Mesenchymal stem cell (in vitro differentiated cells and primary cell): ENCODE measurements at regions not wholly inside any gene's neighbourhood (a gene's known extent, or its start where the extent isn't known, plus 50 kb on each side); places are given as distances from the start of the nearest gene placed in this dataset.

Source experiments
- DNase-seq: peaks from one replicate; pipeline ENCODE4 v3.0.0-alpha.2; 2013
- H2AFZ ChIP-seq: one replicate; pipeline ENCODE4 v1.6.1; 2013; ENCODE audit warnings: low read depth, mild to moderate bottlenecking, control low read depth, inconsistent platforms, low read length, moderate library complexity
- H2AK5ac ChIP-seq: 2 replicates; pipeline ENCODE4 v1.6.1; 2013; ENCODE audit warnings: low read length, moderate library complexity, mild to moderate bottlenecking, inconsistent platforms; ENCODE audit not compliant: severe bottlenecking
- H2BK120ac ChIP-seq: one replicate; pipeline ENCODE4 v1.6.1; 2013; ENCODE audit warnings: low read depth, mild to moderate bottlenecking, inconsistent platforms, low read length, moderate library complexity
- H2BK12ac ChIP-seq, 2 experiments: one replicate each; pipeline ENCODE4 v1.6.1; 2013; ENCODE audit warnings: inconsistent platforms in 2 of 2, low read length in 2 of 2, mild to moderate bottlenecking in 2 of 2, moderate library complexity in 2 of 2, control low read depth in 1 of 2
- H2BK15ac ChIP-seq: one replicate; pipeline ENCODE4 v1.6.1; 2013; ENCODE audit warnings: mild to moderate bottlenecking, low read depth, inconsistent platforms; ENCODE audit not compliant: poor library complexity, severe bottlenecking
- H2BK5ac ChIP-seq: 2 replicates; pipeline ENCODE4 v1.6.1; 2013; ENCODE audit warnings: low read depth, mild to moderate bottlenecking, low read length, control low read depth, inconsistent platforms; ENCODE audit not compliant: poor library complexity, severe bottlenecking
- H3K14ac ChIP-seq, 2 experiments: one replicate each; pipeline ENCODE4 v1.6.1; 2013; ENCODE audit warnings: inconsistent platforms in 2 of 2, low read length in 2 of 2, control low read depth in 1 of 2, mild to moderate bottlenecking in 1 of 2, moderate library complexity in 1 of 2
- H3K18ac ChIP-seq, 2 experiments: one replicate each; pipeline ENCODE4 v1.6.1; 2013; ENCODE audit warnings: inconsistent platforms in 2 of 2, low read length in 2 of 2, control low read depth in 1 of 2, low read depth in 1 of 2, mild to moderate bottlenecking in 1 of 2
- H3K23ac ChIP-seq, 2 experiments: one replicate each; pipeline ENCODE4 v1.6.1; 2013; ENCODE audit warnings: inconsistent platforms in 2 of 2, low read length in 2 of 2, mild to moderate bottlenecking in 2 of 2, moderate library complexity in 2 of 2, control low read depth in 1 of 2
- H3K27ac ChIP-seq: 2 replicates; pipeline ENCODE4 v1.5.1; 2013; ENCODE audit warnings: mild to moderate bottlenecking, moderate library complexity, low read length, control low read depth, inconsistent platforms; ENCODE audit not compliant: poor library complexity, severe bottlenecking
- H3K27me3 ChIP-seq, 2 experiments: 2 replicates each; pipeline versions ENCODE4 v1.6.1 to v1.7.0; 2013; ENCODE audit warnings: low read length in 2 of 2, mild to moderate bottlenecking in 2 of 2, moderate library complexity in 2 of 2, control low read depth in 1 of 2, inconsistent platforms in 1 of 2; ENCODE audit not compliant: control insufficient read depth in 1 of 2, insufficient read depth in 1 of 2
- H3K36me3 ChIP-seq, 2 experiments: 2 replicates each; pipeline versions ENCODE4 v1.6.1 to v1.7.0; 2013; ENCODE audit warnings: low read length in 2 of 2, control low read depth in 1 of 2, inconsistent platforms in 1 of 2, low read depth in 1 of 2, mild to moderate bottlenecking in 1 of 2; ENCODE audit not compliant: insufficient read depth in 2 of 2, control insufficient read depth in 1 of 2
- H3K4ac ChIP-seq, 2 experiments: one replicate each; pipeline ENCODE4 v1.6.1; 2013; ENCODE audit warnings: inconsistent platforms in 2 of 2, low read length in 2 of 2, mild to moderate bottlenecking in 2 of 2, moderate library complexity in 2 of 2, control low read depth in 1 of 2, low read depth in 1 of 2
- H3K4me1 ChIP-seq: 2 replicates; pipeline ENCODE4 v1.6.1; 2013; ENCODE audit warnings: low read depth, low read length, control low read depth; ENCODE audit not compliant: control insufficient read depth, insufficient read depth
- H3K4me2 ChIP-seq: 2 replicates; pipeline ENCODE4 v1.6.1; 2013; ENCODE audit warnings: low read length, mild to moderate bottlenecking, inconsistent platforms; ENCODE audit not compliant: poor library complexity, severe bottlenecking
- H3K4me3 ChIP-seq, 2 experiments: 2 replicates each; pipeline versions ENCODE4 v1.5.1 to v1.7.0; 2013; ENCODE audit warnings: low read length in 2 of 2, mild to moderate bottlenecking in 2 of 2, control low read depth in 1 of 2, low read depth in 1 of 2; ENCODE audit not compliant: insufficient read depth in 1 of 2
- H3K79me1 ChIP-seq: replicated peaks from 2 replicates; pipeline ENCODE4 v1.6.1; 2013; ENCODE audit warnings: mild to moderate bottlenecking, control low read depth, low read length, inconsistent platforms; ENCODE audit not compliant: poor library complexity, severe bottlenecking
- H3K9ac ChIP-seq: 2 replicates; pipeline ENCODE4 v1.7.0; 2013; ENCODE audit warnings: mild to moderate bottlenecking, low read length, moderate library complexity
- H3K9me3 ChIP-seq: 2 replicates; pipeline ENCODE4 v1.7.0; 2013; ENCODE audit warnings: mild to moderate bottlenecking, low read length; ENCODE audit not compliant: control insufficient read depth
- H4K8ac ChIP-seq: one replicate; pipeline ENCODE4 v1.6.1; 2013; ENCODE audit warnings: inconsistent platforms, mild to moderate bottlenecking, low read length, moderate library complexity
- H4K91ac ChIP-seq: one replicate; pipeline ENCODE4 v1.6.1; 2013; ENCODE audit warnings: mild to moderate bottlenecking, low read length, inconsistent platforms
- WGBS: methylation state at CpG from one replicate; pipeline ENCODE4 v1.1.7; 2013; ENCODE audit warnings: mixed read lengths; 5-methylcytosine and 5-hydroxymethylcytosine counted together

GRCh38 chr9:95666785-95667155 lies 150.0 kb upstream of the PTCH1 start:
- Histone ChIP-seq H4K8ac (no peak overlapping the region), H2BK12ac (no peak overlapping the region), H3K4me3 (no peak overlapping the region), H2BK120ac (no peak overlapping the region), H3K14ac (no peak overlapping the region), H3K23ac (no peak overlapping the region), H3K4ac (no peak overlapping the region), H4K91ac (no peak overlapping the region), H2BK5ac (no peak overlapping the region), H2AK5ac (no peak overlapping the region), H2BK15ac (no peak overlapping the region), H3K36me3 (no peaks in the 10 kb centered on the region), H3K27me3 (peaks cover 6 to 30% of the 10 kb centered on the region in 2 experiments), H3K9me3 (peaks cover under 1% of the 10 kb centered on the region), H3K4me2 (no peak overlapping the region), H3K79me1 (no peaks in the 10 kb centered on the region), H3K9ac (no peak overlapping the region), H3K27ac (no peak overlapping the region), H2AFZ (no peak overlapping the region), H3K4me1 (no peaks in the 10 kb centered on the region), H3K18ac (no peak overlapping the region)
- no peak for DNase-seq
- WGBS, result 21% methylated on average over 1 of the region's 4 CpGs

DNA sequence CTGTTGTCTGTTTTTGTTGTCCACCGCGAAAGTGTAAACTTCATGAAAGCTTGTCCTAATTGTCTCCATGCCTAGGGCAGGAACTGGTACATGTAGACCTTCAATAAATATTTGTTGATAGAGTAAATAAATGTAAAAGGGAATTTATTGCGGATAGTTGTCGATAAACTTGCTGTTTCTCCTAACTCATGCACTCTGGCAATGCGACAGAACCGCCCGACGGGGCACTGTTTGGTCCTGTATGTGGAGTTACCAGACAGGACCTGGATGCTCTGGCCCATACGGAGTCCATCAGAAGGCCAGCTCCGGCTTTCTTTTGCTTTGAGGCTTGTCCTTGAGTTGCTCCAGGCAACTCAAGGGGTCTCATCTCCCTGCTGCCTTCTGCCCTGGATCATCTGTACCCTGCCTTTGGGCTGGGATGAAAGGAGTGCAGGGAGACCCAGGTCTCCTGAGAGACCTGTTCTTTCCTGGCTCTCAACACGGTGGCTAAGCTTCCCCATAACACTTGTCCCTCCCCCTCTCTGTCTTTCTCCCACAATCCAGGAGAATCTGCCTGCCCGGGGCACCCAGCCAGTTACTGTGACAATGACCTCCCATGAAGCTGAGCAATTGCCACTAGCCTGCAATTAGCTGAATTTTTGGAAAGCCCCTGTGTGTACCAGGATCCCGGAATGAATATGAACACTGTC lies 149.5 kb upstream of the PTCH1 start:
- Histone ChIP-seq H3K23ac (no peak overlapping the region), H2BK12ac (no peak overlapping the region), H3K4me1 (no peaks in the 10 kb centered on the region), H2BK15ac (no peak overlapping the region), H3K4me3 (no peak overlapping the region), H3K4me2 (no peak overlapping the region), H3K79me1 (no peaks in the 10 kb centered on the region), H4K8ac (no peak overlapping the region), H3K36me3 (no peaks in the 10 kb centered on the region), H4K91ac (no peak overlapping the region), H2AFZ (no peak overlapping the region), H3K9me3 (peaks cover 4% of the 10 kb centered on the region), H3K27ac (no peak overlapping the region), H2BK120ac (no peak overlapping the region), H2BK5ac (no peak overlapping the region), H3K27me3 (peaks cover 6 to 30% of the 10 kb centered on the region in 2 experiments), H3K18ac (no peak overlapping the region), H3K9ac (no peak overlapping the region), H3K4ac (no peak overlapping the region), H3K14ac (no peak overlapping the region), H2AK5ac (no peak overlapping the region)
- no peak for DNase-seq
- WGBS, result 83% methylated on average over 12 of the region's 13 CpGs

- no peak for DNase-seq
- H2BK15ac ChIP-seq, result no peak overlapping the region
- H3K4me3 ChIP-seq, result no peak overlapping the region
- no peak overlapping the region for H2AFZ ChIP-seq
- no peak overlapping the region for H3K9ac ChIP-seq
- no peak overlapping the region for H2BK120ac ChIP-seq
- no peak overlapping the region for H3K4me2 ChIP-seq
- no peaks in the 10 kb centered on the region for H3K4me1 ChIP-seq
- no peak overlapping the region for H3K27ac ChIP-seq
- 89% methylated on average over 2 of the region's 2 CpGs for WGBS
- H3K27me3 ChIP-seq, result peaks cover 0 to 8% of the 10 kb centered on the region in 2 experiments
- H2BK5ac ChIP-seq, result no peak overlapping the region
- H3K4ac ChIP-seq, result no peak overlapping the region
- H3K9me3 ChIP-seq, result peaks cover 2% of the 10 kb centered on the region
- H3K14ac ChIP-seq, result no peak overlapping the region
- H3K23ac ChIP-seq, result no peak overlapping the region
- H3K18ac ChIP-seq, result no peak overlapping the region
- H3K79me1 ChIP-seq, result no peaks in the 10 kb centered on the region
- no peak overlapping the region for H4K91ac ChIP-seq
- no peak overlapping the region for H2BK12ac ChIP-seq
- H4K8ac ChIP-seq, result no peak overlapping the region
- no peaks in the 10 kb centered on the region for H3K36me3 ChIP-seq
- H2AK5ac ChIP-seq, result no peak overlapping the region
Observed at GRCh38 chr9:95653246-95653645, 136.5 kb upstream of the PTCH1 start.

- Histone ChIP-seq H3K23ac (no peak overlapping the region), H3K36me3 (no peaks in the 10 kb centered on the region), H2BK15ac (no peak overlapping the region), H3K27me3 (peaks cover 0 to 8% of the 10 kb centered on the region in 2 experiments), H2BK12ac (no peak overlapping the region), H3K9ac (no peak overlapping the region), H3K79me1 (no peaks in the 10 kb centered on the region), H2AK5ac (no peak overlapping the region), H2BK5ac (no peak overlapping the region), H3K4me3 (no peak overlapping the region), H3K18ac (no peak overlapping the region), H3K14ac (no peak overlapping the region), H3K4ac (no peak overlapping the region), H3K4me1 (no peaks in the 10 kb centered on the region), H3K4me2 (no peak overlapping the region), H3K9me3 (peaks cover 3% of the 10 kb centered on the region), H4K91ac (no peak overlapping the region), H2BK120ac (no peak overlapping the region), H2AFZ (no peak overlapping the region), H3K27ac (no peak overlapping the region), H4K8ac (no peak overlapping the region)
- no peak for DNase-seq
- 74% methylated on average over 3 of the region's 3 CpGs for WGBS
Observed at GRCh38 chr9:95650720-95651119, 133.9 kb upstream of the PTCH1 start.
